NCI-H1105 treated with DMSO at 0.1 percent for 48 hours (cell line): ENCODE measurements at regions not wholly inside any gene's neighbourhood (a gene's known extent, or its start where the extent isn't known, plus 50 kb on each side); places are given as distances from the start of the nearest gene placed in this dataset.

ENCODE experiments used
- DNase-seq: peaks from one replicate; lab custom pipeline; 2025; lab: John Stamatoyannopoulos, UW

- DNase-seq: no peak
Observed at GRCh38 chr4:41859087-41859486, 76.1 kb upstream of the TMEM33 start.

- no peak for DNase-seq
Observed at GRCh38 chr4:41857226-41857641, 78.0 kb upstream of the TMEM33 start.

- no peak for DNase-seq
Observed at GRCh38 chr4:41856797-41857196, 78.4 kb upstream of the TMEM33 start.

GRCh38 chr4:41853973-41854372 lies 81.3 kb upstream of the TMEM33 start:
- DNase-seq: no peak

DNA sequence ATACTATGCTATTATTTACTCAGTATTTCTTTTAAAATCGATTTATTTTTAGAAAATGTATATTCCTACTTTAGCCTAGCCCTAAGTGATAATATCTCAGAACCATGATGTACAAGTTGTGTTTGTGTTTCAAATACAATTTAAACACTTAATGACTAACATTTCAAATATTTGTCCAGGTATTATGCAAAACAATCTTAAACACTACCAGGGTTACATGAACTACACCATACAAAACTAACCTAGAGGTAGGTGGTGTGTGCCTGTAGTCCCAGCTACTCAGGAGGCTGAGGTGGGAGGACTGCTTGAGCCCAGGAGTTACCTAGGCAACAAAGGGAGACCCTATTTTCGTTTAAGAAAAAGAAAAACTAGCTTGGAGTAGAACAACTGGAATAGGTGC lies 83.0 kb upstream of the TMEM33 start:
- DNase-seq: no peak

GRCh38 chr4:41851621-41852020 lies 83.6 kb upstream of the TMEM33 start:
- DNase-seq: no peak

DNA sequence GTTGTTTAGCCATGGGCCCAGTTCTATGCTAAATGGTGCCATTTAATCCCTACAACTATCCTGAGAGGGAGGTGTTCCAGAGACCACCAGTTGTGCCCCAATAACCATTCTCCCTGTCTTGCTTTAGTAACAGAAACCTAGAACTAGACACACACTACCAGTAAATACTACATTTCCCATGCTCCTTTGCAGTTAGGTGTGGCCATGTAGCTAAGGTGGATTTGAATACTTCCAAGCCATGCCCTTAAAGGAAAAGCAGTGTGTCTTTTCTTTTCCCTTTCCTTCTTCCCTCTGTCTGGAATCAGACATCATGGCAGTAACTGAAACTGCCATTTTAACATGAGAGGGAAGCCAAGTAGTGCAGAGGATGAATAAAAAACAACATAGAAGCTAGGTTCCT lies 90.9 kb upstream of the TMEM33 start:
- no peak for DNase-seq

DNA sequence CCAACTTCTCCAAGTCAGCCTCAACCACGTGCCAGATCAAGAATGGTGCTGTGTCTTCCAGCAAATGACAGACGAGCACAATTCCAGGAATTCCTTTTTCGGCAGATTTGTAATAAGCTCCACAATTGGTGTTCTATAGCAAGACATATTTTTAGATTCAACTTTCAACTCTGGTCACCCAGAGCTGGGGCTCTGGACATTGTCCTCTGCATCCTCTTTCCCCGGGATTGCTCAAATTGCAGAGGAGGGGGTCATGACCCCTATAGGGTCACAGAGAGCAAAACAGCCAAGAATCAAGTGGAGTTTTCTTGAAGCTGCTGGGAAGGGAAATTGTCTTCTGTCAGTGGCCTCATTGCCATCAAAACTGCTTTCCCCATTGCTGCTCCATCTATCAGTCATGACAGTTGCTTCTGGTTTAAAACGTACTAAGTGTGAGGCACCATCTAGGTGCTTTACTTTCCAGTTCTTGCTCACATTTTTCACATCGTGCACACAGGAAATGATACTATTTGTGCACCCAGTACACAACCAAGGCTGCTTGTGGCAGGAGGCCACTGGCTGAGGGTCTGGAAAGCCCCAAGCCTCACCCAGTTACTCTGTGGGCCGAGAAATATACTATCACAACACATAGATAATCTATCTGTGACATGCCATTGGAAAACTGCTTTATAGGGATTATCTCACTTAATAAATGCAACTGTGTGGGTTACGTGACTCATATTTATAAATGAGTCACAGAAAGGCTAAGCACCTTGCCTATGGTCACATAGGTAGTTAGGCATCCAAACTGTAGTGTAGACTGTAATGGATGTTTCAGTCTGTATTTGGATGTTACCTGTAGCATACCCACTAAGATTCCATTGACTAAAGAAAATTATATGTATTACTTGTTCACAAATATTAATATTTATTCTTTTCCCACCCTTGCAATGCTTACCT lies 91.7 kb upstream of the PHOX2B start:
- no peak for DNase-seq

DNA sequence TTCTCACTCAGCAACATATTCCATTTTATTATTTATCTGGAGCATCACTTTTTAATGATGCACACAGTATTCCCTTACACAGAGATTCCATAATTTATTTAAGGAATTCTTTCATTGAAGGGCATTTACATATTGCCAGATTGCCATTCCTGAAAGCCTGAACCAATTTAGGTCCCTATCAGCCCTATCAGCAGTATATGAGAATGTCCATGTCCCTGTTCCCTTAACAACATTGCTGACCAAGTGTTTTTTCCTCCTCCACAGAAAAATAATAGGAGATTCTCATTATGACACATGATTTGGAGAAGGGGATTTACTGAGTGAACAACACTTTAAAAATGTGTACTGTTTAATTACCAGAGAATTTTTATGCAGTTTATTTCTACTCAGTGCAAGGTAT lies 90.1 kb upstream of the PHOX2B start:
- DNase-seq: no peak

- no peak for DNase-seq
Observed at GRCh38 chr4:41835321-41835995, 86.9 kb upstream of the PHOX2B start.

GRCh38 chr4:41832961-41833360 lies 84.4 kb upstream of the PHOX2B start:
- no peak for DNase-seq

DNA sequence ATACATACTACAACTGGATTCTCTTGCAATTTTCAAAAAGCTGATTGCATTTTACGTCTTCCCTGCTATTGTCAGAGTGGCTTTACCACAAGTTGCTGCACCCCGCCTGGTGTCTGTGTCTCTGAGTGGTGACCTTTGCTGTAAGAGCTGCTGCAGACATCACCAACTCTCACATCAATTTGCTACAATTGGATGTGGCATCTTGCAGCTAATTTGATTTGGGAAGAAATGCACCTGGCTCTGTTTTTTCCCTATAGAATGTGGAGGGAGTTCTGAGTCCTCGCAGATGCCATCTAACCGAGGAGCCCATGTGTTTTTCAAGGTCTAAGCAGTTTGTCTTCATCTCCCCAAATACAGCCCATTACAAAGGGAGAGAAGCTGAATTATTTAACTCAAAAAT lies 73.8 kb upstream of the PHOX2B start:
- DNase-seq: no peak

DNA sequence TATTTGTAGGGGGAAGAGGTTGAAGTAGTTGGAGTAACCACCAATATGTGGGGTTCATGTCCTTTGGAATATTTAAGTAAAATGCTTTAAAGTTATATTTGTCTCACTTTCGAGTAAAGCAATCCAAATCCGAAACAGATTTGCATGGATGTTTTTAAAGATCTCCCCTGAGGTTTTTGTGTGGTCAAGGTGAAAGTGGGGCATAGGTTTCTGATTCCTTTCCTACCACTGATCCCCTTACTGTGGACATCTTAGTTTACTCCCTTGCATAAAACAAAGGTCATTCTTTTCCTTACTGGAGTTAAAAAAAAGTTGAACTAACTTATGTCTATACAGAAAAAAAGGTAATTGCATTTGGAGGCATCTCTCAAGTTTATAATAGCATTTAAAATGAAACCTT lies 71.9 kb upstream of the PHOX2B start:
- no peak for DNase-seq

DNA sequence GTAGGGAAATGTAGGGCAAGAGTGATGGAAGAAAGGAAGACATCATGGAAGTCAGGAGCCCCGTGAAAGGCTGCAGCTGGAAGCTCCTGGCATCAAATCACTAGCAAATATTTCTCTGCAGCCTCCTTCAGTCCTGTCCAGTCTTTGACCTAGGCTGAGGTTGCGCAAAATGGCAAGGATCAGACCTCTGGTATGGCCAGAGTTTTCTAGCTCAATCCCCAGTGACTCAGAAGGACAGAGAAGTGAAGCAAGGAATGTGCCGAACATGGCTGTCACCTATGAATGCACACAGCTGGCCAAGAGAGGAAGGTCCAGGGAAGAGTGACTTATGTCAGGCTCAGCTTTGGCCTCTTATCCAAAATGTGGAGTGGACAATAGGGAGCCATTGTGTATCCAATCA lies 71.1 kb upstream of the PHOX2B start:
- DNase-seq: no peak

GRCh38 chr4:41815473-41815872 lies 66.9 kb upstream of the PHOX2B start:
- DNase-seq: no peak

- no peak for DNase-seq
Observed at GRCh38 chr4:41814565-41814964, 66.0 kb upstream of the PHOX2B start.

- no peak for DNase-seq
Observed at GRCh38 chr4:41806807-41807206, 58.3 kb upstream of the PHOX2B start.

- no peak for DNase-seq
Observed at GRCh38 chr4:41802590-41802989, 54.1 kb upstream of the PHOX2B start.

DNA sequence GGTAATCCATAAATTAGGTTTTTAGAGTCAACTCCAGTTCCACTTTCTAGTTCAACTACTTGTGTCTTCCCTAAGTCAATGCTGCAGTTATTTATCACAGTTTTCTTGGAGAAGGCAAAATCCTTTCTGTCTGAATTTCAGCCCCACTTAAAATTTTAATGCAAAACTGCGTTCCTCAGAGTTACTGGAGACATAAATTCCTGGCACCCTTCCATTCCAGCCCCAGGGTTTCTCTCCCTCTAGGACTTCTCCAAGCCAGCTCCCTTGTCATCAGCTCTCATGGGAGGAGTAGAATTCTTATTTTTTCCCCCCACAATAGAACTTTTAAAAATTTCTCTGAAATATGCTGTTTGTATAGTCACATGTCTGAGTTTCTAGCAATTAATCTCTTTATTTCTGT lies 50.6 kb upstream of the PHOX2B start:
- no peak for DNase-seq
